Skeletal muscle tissue (tissue), 3 donors: ENCODE measurements at regions not wholly inside any gene's neighbourhood (a gene's known extent, or its start where the extent isn't known, plus 50 kb on each side); places are given as distances from the start of the nearest gene placed in this dataset.

ENCODE experiments used
- H3K27ac ChIP-seq: one replicate; pipeline ENCODE4 v1.7.0; 2013; ENCODE audit warnings: mild to moderate bottlenecking, low read depth, low read length, inconsistent platforms
- H3K27me3 ChIP-seq, 3 donors: one replicate each; pipeline ENCODE4 v1.7.0; 2013; ENCODE audit warnings: low read length in 3 of 3; ENCODE audit not compliant: control insufficient read depth in 3 of 3, insufficient read depth in 3 of 3
- H3K36me3 ChIP-seq, 3 donors: one replicate each; pipeline ENCODE4 v1.7.0; 2013; ENCODE audit warnings: low read length in 3 of 3; ENCODE audit not compliant: control insufficient read depth in 3 of 3, insufficient read depth in 3 of 3
- H3K4me1 ChIP-seq, 3 donors: one replicate each; pipeline ENCODE4 v1.7.0; 2013; ENCODE audit warnings: low read length in 3 of 3, mild to moderate bottlenecking in 3 of 3; ENCODE audit not compliant: control insufficient read depth in 3 of 3, insufficient read depth in 3 of 3
- H3K4me3 ChIP-seq, 3 donors: one replicate each; pipeline ENCODE4 v1.7.0; 2013; ENCODE audit warnings: low read length in 3 of 3
- H3K9ac ChIP-seq, 3 donors: one replicate each; pipeline ENCODE4 v1.7.0; 2013; ENCODE audit warnings: low read length in 3 of 3, mild to moderate bottlenecking in 3 of 3, moderate library complexity in 2 of 3, low read depth in 1 of 3
- H3K9me3 ChIP-seq, 3 donors: one replicate each; pipeline ENCODE4 v1.7.0; 2013; ENCODE audit warnings: low read length in 3 of 3; ENCODE audit not compliant: control insufficient read depth in 3 of 3
- donor health status: Osteomylitis.

DNA sequence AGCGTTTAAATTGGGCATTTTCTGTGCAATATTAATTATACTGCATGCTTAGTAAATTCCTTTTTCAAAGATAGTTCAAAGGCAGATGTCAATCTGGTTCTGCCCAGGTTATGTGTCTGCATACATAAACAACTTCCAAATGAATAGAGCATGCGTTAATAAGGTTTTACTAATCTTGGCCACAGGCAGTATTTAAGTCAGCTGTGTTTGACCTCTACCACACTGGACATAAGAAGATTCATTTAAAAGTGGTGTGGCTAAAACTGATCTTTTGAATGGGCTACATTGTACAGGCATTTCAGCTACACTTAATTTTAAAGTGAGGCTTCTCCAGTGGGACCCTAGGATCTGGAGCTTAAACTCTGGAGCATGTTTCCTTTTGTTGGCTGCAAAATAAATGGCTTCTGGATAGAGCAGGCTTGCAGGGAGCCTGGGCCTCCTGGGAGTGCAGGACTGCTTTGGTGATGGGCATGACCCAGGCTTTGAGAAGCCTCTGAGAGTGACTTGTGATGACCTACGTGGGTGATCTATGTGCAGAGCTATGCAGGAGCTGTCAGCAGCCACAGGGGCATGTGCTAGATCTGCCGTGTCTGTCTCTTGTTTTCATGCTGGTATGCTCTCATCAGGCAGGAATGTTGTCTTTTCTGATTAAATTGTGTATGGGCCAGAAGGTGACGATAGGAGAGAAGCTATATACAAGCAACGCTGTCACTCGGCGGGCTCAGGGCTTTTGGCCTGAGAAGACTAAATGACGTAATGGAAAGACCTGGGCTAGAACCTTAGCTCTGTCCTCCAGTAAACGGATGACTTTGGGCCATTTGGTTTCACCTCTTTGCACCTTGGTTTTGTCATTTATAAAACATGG is 331.2 kb downstream of the QKI start:
- peaks cover 11 to 25% (median 22%) of the 10 kb centered on the region in 3 donors for H3K4me1 ChIP-seq
- H3K27ac ChIP-seq, result peak overlapping the region; percentile 68
- H3K9ac ChIP-seq, result peak overlapping the region in 2 of 3 donors; percentile 55 to 61
- no peaks in the 10 kb centered on the region for H3K27me3 ChIP-seq
- H3K36me3 ChIP-seq, result no peaks in the 10 kb centered on the region
- no peaks in the 10 kb centered on the region for H3K9me3 ChIP-seq
- H3K4me3 ChIP-seq, result peak overlapping the region in 2 of 3 donors; percentile 11 to 56

GRCh38 chr6:163744256-163744925 is 329.9 kb downstream of the QKI start:
- H3K27ac ChIP-seq, result no peak overlapping the region
- H3K4me3 ChIP-seq, result no peak overlapping the region
- no peaks in the 10 kb centered on the region for H3K27me3 ChIP-seq
- no peak overlapping the region for H3K9ac ChIP-seq
- H3K36me3 ChIP-seq, result no peaks in the 10 kb centered on the region
- H3K9me3 ChIP-seq, result no peaks in the 10 kb centered on the region
- H3K4me1 ChIP-seq, result peaks cover 16 to 25% (median 21%) of the 10 kb centered on the region in 3 donors

GRCh38 chr6:163743796-163744195 is 329.3 kb downstream of the QKI start:
- no peaks in the 10 kb centered on the region for H3K27me3 ChIP-seq
- H3K9ac ChIP-seq, result no peak overlapping the region
- H3K4me1 ChIP-seq, result peaks cover 16 to 30% (median 21%) of the 10 kb centered on the region in 3 donors
- no peaks in the 10 kb centered on the region for H3K36me3 ChIP-seq
- no peaks in the 10 kb centered on the region for H3K9me3 ChIP-seq
- H3K27ac ChIP-seq, result no peak overlapping the region
- H3K4me3 ChIP-seq, result no peak overlapping the region

DNA sequence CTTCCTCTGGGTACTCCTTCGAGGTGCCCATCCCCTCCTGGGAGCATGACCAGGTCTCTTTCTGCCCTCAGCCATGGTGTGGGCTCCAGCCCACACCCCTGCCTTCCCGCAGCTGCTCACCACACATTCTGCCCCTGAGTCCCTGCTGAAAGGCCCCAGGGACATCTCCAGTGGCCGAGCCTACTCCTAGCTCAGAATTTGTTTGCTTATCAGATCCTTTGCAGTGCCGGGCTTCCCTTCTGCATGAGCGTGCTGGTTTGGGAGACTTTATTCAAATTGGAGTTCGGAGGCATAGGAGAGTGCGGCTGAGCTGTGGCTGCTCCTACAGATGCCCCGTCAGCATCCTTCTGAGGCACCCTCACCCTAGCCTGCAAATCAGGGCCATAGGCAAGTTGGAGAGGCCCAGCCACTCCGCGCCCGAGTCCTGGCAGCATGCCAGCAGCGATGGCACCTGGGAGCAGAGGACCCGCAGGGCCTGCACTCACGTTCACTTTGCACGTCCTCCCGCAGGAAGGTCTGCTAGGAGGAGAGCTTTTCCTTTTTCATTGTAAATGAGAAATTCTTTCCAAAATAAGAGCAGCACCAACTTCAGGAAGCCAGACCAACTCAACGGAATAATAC is 327.3 kb downstream of the QKI start:
- Histone ChIP-seq H3K27ac (no peak overlapping the region), H3K9ac (no peak overlapping the region), H3K36me3 (no peaks in the 10 kb centered on the region), H3K4me1 (peaks cover 16 to 32% (median 27%) of the 10 kb centered on the region in 3 donors), H3K9me3 (no peaks in the 10 kb centered on the region), H3K27me3 (no peaks in the 10 kb centered on the region), H3K4me3 (no peak overlapping the region)

GRCh38 chr6:163741342-163741741 is 326.8 kb downstream of the QKI start:
- Histone ChIP-seq H3K27me3 (no peaks in the 10 kb centered on the region), H3K27ac (no peak overlapping the region), H3K9me3 (no peaks in the 10 kb centered on the region), H3K36me3 (no peaks in the 10 kb centered on the region), H3K4me3 (no peak overlapping the region), H3K9ac (no peak overlapping the region), H3K4me1 (peaks cover 16 to 32% (median 25%) of the 10 kb centered on the region in 3 donors)

DNA sequence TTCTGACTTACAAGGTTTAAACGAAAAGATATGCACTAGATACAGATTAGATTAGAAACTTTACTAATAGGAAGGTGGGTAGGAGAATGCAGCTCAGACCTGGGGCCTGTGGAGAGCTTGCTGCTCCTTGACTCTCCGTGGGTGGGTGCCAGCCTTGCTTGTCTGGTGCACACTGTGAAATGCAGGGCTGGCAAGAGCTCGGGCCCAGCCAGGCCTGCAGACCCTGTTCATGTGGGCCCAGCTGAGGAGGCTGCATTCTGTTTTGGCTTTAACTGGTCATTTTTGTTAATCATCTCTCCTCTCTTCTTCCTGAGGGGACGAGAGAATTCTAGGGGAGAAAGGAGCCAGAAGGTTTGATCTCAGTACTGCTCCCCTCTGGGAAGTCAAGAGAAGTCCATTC is 325.4 kb downstream of the QKI start:
- Histone ChIP-seq H3K27me3 (no peaks in the 10 kb centered on the region), H3K9ac (no peak overlapping the region), H3K9me3 (no peaks in the 10 kb centered on the region), H3K36me3 (no peaks in the 10 kb centered on the region), H3K4me1 (peaks cover 5 to 21% (median 18%) of the 10 kb centered on the region in 3 donors), H3K27ac (no peak overlapping the region), H3K4me3 (no peak overlapping the region)

DNA sequence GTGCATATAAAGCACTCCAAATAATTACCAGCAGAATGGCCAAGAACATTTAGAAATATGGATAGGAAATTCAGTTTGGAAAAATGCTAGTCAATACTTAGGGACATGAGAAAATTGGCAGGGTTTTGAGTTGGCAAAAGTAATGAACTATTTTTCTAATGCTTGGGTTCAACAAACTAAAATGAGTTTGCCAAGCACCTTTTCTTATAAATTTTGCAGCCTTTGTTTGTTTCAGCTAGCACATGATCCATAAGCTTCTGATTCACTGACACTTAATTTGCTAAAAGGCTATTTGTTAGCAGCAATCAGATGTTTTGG is 324.8 kb downstream of the QKI start:
- Histone ChIP-seq H3K36me3 (no peaks in the 10 kb centered on the region), H3K4me3 (no peak overlapping the region), H3K9me3 (no peaks in the 10 kb centered on the region), H3K9ac (no peak overlapping the region), H3K27ac (no peak overlapping the region), H3K4me1 (peaks cover 5 to 21% (median 15%) of the 10 kb centered on the region in 3 donors), H3K27me3 (no peaks in the 10 kb centered on the region)

- H3K9ac ChIP-seq, result no peak overlapping the region
- no peaks in the 10 kb centered on the region for H3K36me3 ChIP-seq
- H3K9me3 ChIP-seq, result no peaks in the 10 kb centered on the region
- H3K4me1 ChIP-seq, result peaks cover 5 to 21% (median 15%) of the 10 kb centered on the region in 3 donors
- no peak overlapping the region for H3K27ac ChIP-seq
- no peaks in the 10 kb centered on the region for H3K27me3 ChIP-seq
- H3K4me3 ChIP-seq, result no peak overlapping the region
Observed at GRCh38 chr6:163738725-163739407, 324.3 kb downstream of the QKI start.

DNA sequence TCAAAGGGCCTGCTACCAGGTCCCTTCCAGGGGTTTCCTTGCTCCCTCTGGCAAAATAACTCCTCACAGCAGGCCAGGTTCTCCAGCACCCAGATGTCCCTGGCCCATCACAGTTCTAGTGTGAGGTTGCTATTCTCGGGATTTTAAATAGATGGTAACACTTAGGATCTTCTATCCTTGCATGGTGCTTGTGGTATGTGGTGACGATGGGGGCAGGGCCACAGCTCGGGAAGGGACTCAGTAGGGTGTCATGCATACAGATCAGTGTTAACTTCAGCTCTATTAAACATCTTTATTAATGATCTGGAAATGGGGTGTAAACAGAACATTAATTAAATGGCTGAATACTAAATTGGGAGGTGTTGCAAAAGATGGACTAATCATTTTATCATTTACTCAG is 323.8 kb downstream of the QKI start:
- no peak overlapping the region for H3K9ac ChIP-seq
- H3K4me3 ChIP-seq, result no peak overlapping the region
- no peaks in the 10 kb centered on the region for H3K9me3 ChIP-seq
- H3K4me1 ChIP-seq, result peaks cover 5 to 23% (median 18%) of the 10 kb centered on the region in 3 donors
- no peaks in the 10 kb centered on the region for H3K36me3 ChIP-seq
- H3K27ac ChIP-seq, result no peak overlapping the region
- no peaks in the 10 kb centered on the region for H3K27me3 ChIP-seq
